HepG2 (cell line): ENCODE measurements at regions not wholly inside any gene's neighbourhood (a gene's known extent, or its start where the extent isn't known, plus 50 kb on each side); places are given as distances from the start of the nearest gene placed in this dataset.

ENCODE experiments used
- ATAC-seq: fragments of 200-7000 bp; cut with Tn5 transposase; 3 replicates; pipeline ENCODE4 v1.9.1; 2020; ENCODE audit warnings: mild to moderate bottlenecking, moderate library complexity
- BruUV-seq: library from RNA; stranded (reverse); fragments of 400-500 nt; replicated peaks from 2 replicates; lab custom pipeline; 2021; lab: Mats Ljungman, UMichigan
- CTCF ChIA-PET: fragments of 300-600 bp; formaldehyde crosslinking; extraction: SDS; loops from one replicate; lab custom pipeline; 2021; ENCODE audit warnings: low total read pairs, inconsistent platforms, low intra/inter-chr PET ratio; lab: Yijun Ruan, JAX
- POLR2A ChIA-PET: fragments of 350-600 bp; sonication (Branson Sonifier 250); formaldehyde crosslinking; loops from one replicate; lab custom pipeline; 2020; ENCODE audit warnings: antibody characterized with exemption, inconsistent platforms; lab: Yijun Ruan, JAX
- DNase-seq: peaks from one replicate; pipeline ENCODE4 v3.0.0-alpha.2; 2015; ENCODE audit warnings: low spot score
- FAIRE-seq: peaks from 3 replicates; lab custom pipeline; 2011; peaks lifted over from hg19 to GRCh38; lab: Jason Lieb, UNC
- H2AFZ ChIP-seq: one replicate; pipeline ENCODE4 v1.6.1; 2011; ENCODE audit warnings: low read length, inconsistent platforms
- H3K27ac ChIP-seq: fragments of 300-600 bp; 3 replicates; pipeline ENCODE4 v1.8.0; 2011; ENCODE audit warnings: mixed run types, mild to moderate bottlenecking, mixed read lengths, low read length, inconsistent platforms; ENCODE audit not compliant: insufficient read depth; ENCODE audit errors: extremely low read length
- H3K27me3 ChIP-seq, 2 experiments: fragments of 200-600 bp in 1 of 2; 2 replicates in 1 of 2; 3 replicates in 1 of 2; pipeline versions ENCODE4 v1.6.0 to v1.8.0; 2011; ENCODE audit warnings: low read length in 2 of 2, mild to moderate bottlenecking in 2 of 2, moderate library complexity in 2 of 2, inconsistent platforms in 1 of 2; ENCODE audit not compliant: insufficient read depth in 2 of 2, control insufficient read depth in 1 of 2
- H3K36me3 ChIP-seq, 2 experiments: fragments of 200-600 bp in 1 of 2; replicated peaks in 1 of 2; 2 replicates in 1 of 2; 3 replicates in 1 of 2; pipeline versions ENCODE4 v1.5.1 to v1.8.0; 2011; ENCODE audit warnings: low read length in 2 of 2, inconsistent platforms in 1 of 2; ENCODE audit not compliant: insufficient read depth in 2 of 2, control insufficient read depth in 1 of 2
- H3K4me1 ChIP-seq: 2 replicates; pipeline ENCODE4 v1.5.1; 2012; ENCODE audit warnings: low read length, inconsistent platforms; ENCODE audit not compliant: insufficient read depth
- H3K4me2 ChIP-seq: 2 replicates; pipeline ENCODE4 v1.6.0; 2011; ENCODE audit warnings: low read depth, low read length, inconsistent platforms
- H3K4me3 ChIP-seq, 3 experiments: fragments of 200-600 bp in 1 of 3; sonication (generic), shearing (Covaris generic) in 1 of 3; replicated peaks in 1 of 3; 2 replicates each; pipeline ENCODE4 v1.5.1; 2011 to 2016; ENCODE audit warnings: low read length in 3 of 3, inconsistent platforms in 2 of 3, low read depth in 2 of 3, mild to moderate bottlenecking in 2 of 3, control low read depth in 1 of 3, mixed read lengths in 1 of 3; ENCODE audit not compliant: insufficient read depth in 1 of 3
- H3K79me2 ChIP-seq: one replicate; pipeline ENCODE4 v1.6.1; 2011; ENCODE audit warnings: low read length, inconsistent platforms; ENCODE audit not compliant: insufficient read depth
- H3K9ac ChIP-seq: 2 replicates; pipeline ENCODE4 v1.6.0; 2011; ENCODE audit warnings: mild to moderate bottlenecking, low read depth, low read length, inconsistent platforms; ENCODE audit not compliant: insufficient read depth
- H3K9me3 ChIP-seq: 2 replicates; pipeline ENCODE4 v1.5.1; 2012; ENCODE audit warnings: mild to moderate bottlenecking, low read length
- H4K20me1 ChIP-seq: 2 replicates; pipeline ENCODE4 v1.6.0; 2011; ENCODE audit warnings: inconsistent platforms, mild to moderate bottlenecking, low read length, moderate library complexity; ENCODE audit not compliant: insufficient read depth
- HHEX ChIP-seq: IDR thresholded peaks from 2 replicates; pipeline ENCODE4 v1.6.1; 2016; ENCODE audit warnings: control low read depth
- MAFF ChIP-seq: IDR thresholded peaks from 2 replicates; pipeline ENCODE4 v1.6.1; 2011; ENCODE audit warnings: low read depth, low read length, improper control_type of control experiment
- MAFK ChIP-seq, 2 experiments: IDR thresholded peaks in 1 of 2; conservative IDR thresholded peaks in 1 of 2; 2 replicates each; pipeline ENCODE4 v1.6.1; 2011; ENCODE audit warnings: improper control_type of control experiment in 2 of 2, low read length in 2 of 2
- MBD4 ChIP-seq: IDR thresholded peaks from 2 replicates; pipeline ENCODE4 v1.6.1; 2012; ENCODE audit warnings: low read length, inconsistent platforms, borderline replicate concordance
- RFX3 ChIP-seq: IDR thresholded peaks from 2 replicates; pipeline ENCODE4 v1.6.1; 2016; ENCODE audit warnings: missing biosample characterization, missing genetic modification reagents
- SAP130 ChIP-seq: IDR thresholded peaks from 2 replicates; pipeline ENCODE4 v1.6.1; 2016; ENCODE audit warnings: low read depth
- SCMH1 ChIP-seq: sonication (generic); formaldehyde crosslinking; IDR thresholded peaks from 2 replicates; pipeline ENCODE4 v1.9.0; 2021; ENCODE audit warnings: missing genetic modification reagents, mild to moderate bottlenecking, borderline replicate concordance
- U2AF2 ChIP-seq: fragments of 200-400 bp; formaldehyde crosslinking; IDR thresholded peaks from 2 replicates; pipeline ENCODE4 v1.6.1; 2017; ENCODE audit warnings: low read depth, mild to moderate bottlenecking, low read length
- ZFP90 ChIP-seq: sonication (generic); formaldehyde crosslinking; IDR thresholded peaks from 2 replicates; pipeline ENCODE4 v1.8.0; 2022; ENCODE audit warnings: missing genetic modification reagents, mild to moderate bottlenecking, inconsistent platforms, borderline replicate concordance
- ZNF337 ChIP-seq: sonication (generic); formaldehyde crosslinking; IDR thresholded peaks from 2 replicates; pipeline ENCODE4 v1.5.1; 2020; ENCODE audit warnings: missing genetic modification reagents, low read depth, mild to moderate bottlenecking, borderline replicate concordance
- ZNF557 ChIP-seq: sonication (generic); formaldehyde crosslinking; IDR thresholded peaks from 2 replicates; pipeline ENCODE4 v1.4.0; 2020; ENCODE audit warnings: missing genetic modification reagents
- in situ Hi-C: cut with HindIII; loops from 2 replicates; pipeline ENCODE4 v1.10.0; 2017; ENCODE audit warnings: low pct_unique_long_range_greater_than_20kb; ENCODE audit not compliant: extremely low pct_ligation_motif_present
- intact Hi-C: fragments of 100-400 bp; cut with micrococcal nuclease; formaldehyde crosslinking; loops from one replicate; pipeline ENCODE4 v1.10.0; 2022; ENCODE audit not compliant: unreplicated experiment
- TF ChIP-seq, protein P1 (sequence below): sonication (generic); formaldehyde crosslinking; IDR thresholded peaks from 2 replicates; pipeline ENCODE4 v1.4.0; 2020; ENCODE audit warnings: mild to moderate bottlenecking, missing genetic modification reagents
- TF ChIP-seq, protein P2 (sequence below): sonication (generic); formaldehyde crosslinking; IDR thresholded peaks from 2 replicates; pipeline ENCODE4 v1.8.0; 2022; ENCODE audit warnings: mild to moderate bottlenecking, missing genetic modification reagents, moderate library complexity
- TF ChIP-seq, protein P3 (sequence below): IDR thresholded peaks from 2 replicates; pipeline ENCODE4 v1.6.1; 2016; ENCODE audit warnings: low read depth, control low read depth
- TF ChIP-seq, protein P4 (sequence below): sonication (generic); formaldehyde crosslinking; IDR thresholded peaks from 2 replicates; pipeline ENCODE4 v1.5.0; 2020; ENCODE audit warnings: missing genetic modification reagents
- TF ChIP-seq, protein P5 (sequence below): sonication (generic); formaldehyde crosslinking; IDR thresholded peaks from 2 replicates; pipeline ENCODE4 v1.5.0; 2020; ENCODE audit warnings: missing genetic modification reagents
- TF ChIP-seq, protein P6 (sequence below), 2 experiments: fragments of 450-650 bp in 1 of 2; sonication (generic) in 1 of 2; formaldehyde crosslinking; IDR thresholded peaks; 2 replicates each; pipeline versions ENCODE4 v1.5.0 to v1.8.0; 2020 to 2022; ENCODE audit warnings: mild to moderate bottlenecking in 1 of 2, missing genetic modification reagents in 1 of 2

DNA sequence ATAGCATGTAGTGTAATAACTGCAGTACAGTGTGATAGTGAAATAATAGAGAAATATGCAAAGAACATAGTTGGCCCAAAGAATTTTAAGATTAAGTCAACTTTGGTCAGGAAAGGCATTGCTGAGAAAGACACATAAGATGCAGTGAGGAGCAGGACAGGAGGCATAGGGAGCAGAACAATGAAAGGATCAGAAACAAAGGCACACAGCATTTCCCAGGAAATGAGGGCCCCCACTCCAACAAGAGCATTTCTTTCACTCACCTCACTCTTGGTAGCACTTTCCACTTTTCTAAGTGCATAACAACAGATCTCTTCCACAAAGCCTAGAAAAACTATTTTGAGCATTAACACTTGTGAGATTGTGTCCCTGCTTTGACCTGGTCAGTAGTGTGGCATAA, 238.4 kb upstream of the FAT3 start:
- no peaks in the 10 kb centered on the region for H4K20me1 ChIP-seq
- CTCF ChIA-PET, result no interaction called here
- H3K9me3 ChIP-seq, result peaks cover 72% of the 10 kb centered on the region
- DNase-seq, result no peak
- no peak for FAIRE-seq
- no TSS peak for BruUV-seq
- no peaks in the 10 kb centered on the region for H3K4me1 ChIP-seq
- no peak overlapping the region for H3K4me3 ChIP-seq
- intact Hi-C loops (no loop called here), in situ Hi-C loops (no loop called here)
- H3K27me3 ChIP-seq, result no peaks in the 10 kb centered on the region
- H3K27ac ChIP-seq, result no peak overlapping the region
- H3K36me3 ChIP-seq, result no peaks in the 10 kb centered on the region
- H3K9ac ChIP-seq, result no peak overlapping the region
- H3K4me2 ChIP-seq, result no peak overlapping the region
- POLR2A ChIA-PET, result no interaction called here
- H2AFZ ChIP-seq, result no peak overlapping the region
- no peak for ATAC-seq
- H3K79me2 ChIP-seq, result no peaks in the 10 kb centered on the region
- TF ChIP-seq MBD4 (no peak), ZFP90 (CRISPR knock-in tag) (no peak), ZNF337 (CRISPR knock-in tag) (no peak), SAP130 (CRISPR knock-in tag) (no peak), HHEX (no peak), ZNF557 (no peak), SCMH1 (CRISPR knock-in tag) (no peak), MAFF (no peak), U2AF2 (no peak), MAFK (conservative IDR thresholded peaks at IDR 0.05 in 1 of 2, IDR thresholded peaks at IDR 0.05 in 1 of 2; ENCODE audit: low read length in 2 of 2) (no peak), RFX3 (CRISPR knock-in tag) (no peak)
- TF ChIP-seq, protein P1, sequence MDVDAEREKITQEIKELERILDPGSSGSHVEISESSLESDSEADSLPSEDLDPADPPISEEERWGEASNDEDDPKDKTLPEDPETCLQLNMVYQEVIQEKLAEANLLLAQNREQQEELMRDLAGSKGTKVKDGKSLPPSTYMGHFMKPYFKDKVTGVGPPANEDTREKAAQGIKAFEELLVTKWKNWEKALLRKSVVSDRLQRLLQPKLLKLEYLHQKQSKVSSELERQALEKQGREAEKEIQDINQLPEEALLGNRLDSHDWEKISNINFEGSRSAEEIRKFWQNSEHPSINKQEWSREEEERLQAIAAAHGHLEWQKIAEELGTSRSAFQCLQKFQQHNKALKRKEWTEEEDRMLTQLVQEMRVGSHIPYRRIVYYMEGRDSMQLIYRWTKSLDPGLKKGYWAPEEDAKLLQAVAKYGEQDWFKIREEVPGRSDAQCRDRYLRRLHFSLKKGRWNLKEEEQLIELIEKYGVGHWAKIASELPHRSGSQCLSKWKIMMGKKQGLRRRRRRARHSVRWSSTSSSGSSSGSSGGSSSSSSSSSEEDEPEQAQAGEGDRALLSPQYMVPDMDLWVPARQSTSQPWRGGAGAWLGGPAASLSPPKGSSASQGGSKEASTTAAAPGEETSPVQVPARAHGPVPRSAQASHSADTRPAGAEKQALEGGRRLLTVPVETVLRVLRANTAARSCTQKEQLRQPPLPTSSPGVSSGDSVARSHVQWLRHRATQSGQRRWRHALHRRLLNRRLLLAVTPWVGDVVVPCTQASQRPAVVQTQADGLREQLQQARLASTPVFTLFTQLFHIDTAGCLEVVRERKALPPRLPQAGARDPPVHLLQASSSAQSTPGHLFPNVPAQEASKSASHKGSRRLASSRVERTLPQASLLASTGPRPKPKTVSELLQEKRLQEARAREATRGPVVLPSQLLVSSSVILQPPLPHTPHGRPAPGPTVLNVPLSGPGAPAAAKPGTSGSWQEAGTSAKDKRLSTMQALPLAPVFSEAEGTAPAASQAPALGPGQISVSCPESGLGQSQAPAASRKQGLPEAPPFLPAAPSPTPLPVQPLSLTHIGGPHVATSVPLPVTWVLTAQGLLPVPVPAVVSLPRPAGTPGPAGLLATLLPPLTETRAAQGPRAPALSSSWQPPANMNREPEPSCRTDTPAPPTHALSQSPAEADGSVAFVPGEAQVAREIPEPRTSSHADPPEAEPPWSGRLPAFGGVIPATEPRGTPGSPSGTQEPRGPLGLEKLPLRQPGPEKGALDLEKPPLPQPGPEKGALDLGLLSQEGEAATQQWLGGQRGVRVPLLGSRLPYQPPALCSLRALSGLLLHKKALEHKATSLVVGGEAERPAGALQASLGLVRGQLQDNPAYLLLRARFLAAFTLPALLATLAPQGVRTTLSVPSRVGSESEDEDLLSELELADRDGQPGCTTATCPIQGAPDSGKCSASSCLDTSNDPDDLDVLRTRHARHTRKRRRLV (CRISPR knock-in tag), result no peak
- TF ChIP-seq, protein P2, sequence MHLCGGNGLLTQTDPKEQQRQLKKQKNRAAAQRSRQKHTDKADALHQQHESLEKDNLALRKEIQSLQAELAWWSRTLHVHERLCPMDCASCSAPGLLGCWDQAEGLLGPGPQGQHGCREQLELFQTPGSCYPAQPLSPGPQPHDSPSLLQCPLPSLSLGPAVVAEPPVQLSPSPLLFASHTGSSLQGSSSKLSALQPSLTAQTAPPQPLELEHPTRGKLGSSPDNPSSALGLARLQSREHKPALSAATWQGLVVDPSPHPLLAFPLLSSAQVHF (CRISPR knock-in tag), result no peak
- TF ChIP-seq, protein P3, sequence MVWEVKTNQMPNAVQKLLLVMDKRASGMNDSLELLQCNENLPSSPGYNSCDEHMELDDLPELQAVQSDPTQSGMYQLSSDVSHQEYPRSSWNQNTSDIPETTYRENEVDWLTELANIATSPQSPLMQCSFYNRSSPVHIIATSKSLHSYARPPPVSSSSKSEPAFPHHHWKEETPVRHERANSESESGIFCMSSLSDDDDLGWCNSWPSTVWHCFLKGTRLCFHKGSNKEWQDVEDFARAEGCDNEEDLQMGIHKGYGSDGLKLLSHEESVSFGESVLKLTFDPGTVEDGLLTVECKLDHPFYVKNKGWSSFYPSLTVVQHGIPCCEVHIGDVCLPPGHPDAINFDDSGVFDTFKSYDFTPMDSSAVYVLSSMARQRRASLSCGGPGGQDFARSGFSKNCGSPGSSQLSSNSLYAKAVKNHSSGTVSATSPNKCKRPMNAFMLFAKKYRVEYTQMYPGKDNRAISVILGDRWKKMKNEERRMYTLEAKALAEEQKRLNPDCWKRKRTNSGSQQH (CRISPR knock-in tag), result no peak
- TF ChIP-seq, protein P4, sequence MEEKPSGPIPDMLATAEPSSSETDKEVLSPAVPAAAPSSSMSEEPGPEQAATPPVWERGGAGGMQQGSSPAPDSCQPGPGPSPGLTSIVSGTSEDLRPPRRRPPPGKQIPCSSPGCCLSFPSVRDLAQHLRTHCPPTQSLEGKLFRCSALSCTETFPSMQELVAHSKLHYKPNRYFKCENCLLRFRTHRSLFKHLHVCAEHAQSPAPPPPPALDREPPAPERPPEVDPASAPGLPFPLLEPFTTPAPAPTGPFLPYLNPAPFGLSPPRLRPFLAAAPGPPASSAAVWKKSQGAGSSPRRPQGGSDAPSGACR (CRISPR knock-in tag), result no peak
- TF ChIP-seq, protein P5, sequence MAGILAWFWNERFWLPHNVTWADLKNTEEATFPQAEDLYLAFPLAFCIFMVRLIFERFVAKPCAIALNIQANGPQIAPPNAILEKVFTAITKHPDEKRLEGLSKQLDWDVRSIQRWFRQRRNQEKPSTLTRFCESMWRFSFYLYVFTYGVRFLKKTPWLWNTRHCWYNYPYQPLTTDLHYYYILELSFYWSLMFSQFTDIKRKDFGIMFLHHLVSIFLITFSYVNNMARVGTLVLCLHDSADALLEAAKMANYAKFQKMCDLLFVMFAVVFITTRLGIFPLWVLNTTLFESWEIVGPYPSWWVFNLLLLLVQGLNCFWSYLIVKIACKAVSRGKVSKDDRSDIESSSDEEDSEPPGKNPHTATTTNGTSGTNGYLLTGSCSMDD (CRISPR knock-in tag), result no peak
- TF ChIP-seq, protein P6, sequence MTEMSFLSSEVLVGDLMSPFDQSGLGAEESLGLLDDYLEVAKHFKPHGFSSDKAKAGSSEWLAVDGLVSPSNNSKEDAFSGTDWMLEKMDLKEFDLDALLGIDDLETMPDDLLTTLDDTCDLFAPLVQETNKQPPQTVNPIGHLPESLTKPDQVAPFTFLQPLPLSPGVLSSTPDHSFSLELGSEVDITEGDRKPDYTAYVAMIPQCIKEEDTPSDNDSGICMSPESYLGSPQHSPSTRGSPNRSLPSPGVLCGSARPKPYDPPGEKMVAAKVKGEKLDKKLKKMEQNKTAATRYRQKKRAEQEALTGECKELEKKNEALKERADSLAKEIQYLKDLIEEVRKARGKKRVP (CRISPR knock-in tag; IDR thresholded peaks at IDR 0.05), result no peak
